ENCODE measurements at regions not wholly inside any gene's neighbourhood (a gene's known extent, or its start where the extent isn't known, plus 50 kb on each side); places are given as distances from the start of the nearest gene placed in this dataset.
"Not testable (repeated sequence)": the region's sequence is repeated elsewhere in the genome, so short reads cannot be mapped to it uniquely, and the experiment has no call there.

GRCh38 chr15:36185845-36186244, 393.6 kb upstream of the CDIN1 start:
- Histone ChIP-seq H3K27me3 (no peaks in the 10 kb centered on the region), H3K4me1 (no peaks in the 10 kb centered on the region), H3K9me3 (no peaks in the 10 kb centered on the region), H3K36me3 (no peaks in the 10 kb centered on the region), H3K27ac (no peak overlapping the region), H3K4me3 (no peak overlapping the region)
- intact Hi-C loops (cut with DNase I; ENCODE audit: low total_unique reads): no loop called here
- no peak for DNase-seq
- TF ChIP-seq POLR2AphosphoS5 (IDR thresholded peaks at IDR 0.05): no peak
- no peak for TF ChIP-seq EP300 (IDR thresholded peaks at IDR 0.05)
- TF ChIP-seq POLR2A (IDR thresholded peaks at IDR 0.05): no peak
- no peak for TF ChIP-seq CTCF (IDR thresholded peaks at IDR 0.05)

GRCh38 chr15:36186376-36186775, 393.1 kb upstream of the CDIN1 start:
- no peaks in the 10 kb centered on the region for H3K27me3 ChIP-seq
- H3K4me3 ChIP-seq: no peak overlapping the region
- no peaks in the 10 kb centered on the region for H3K36me3 ChIP-seq
- no peaks in the 10 kb centered on the region for H3K9me3 ChIP-seq
- H3K27ac ChIP-seq: no peak overlapping the region
- TF ChIP-seq POLR2A (IDR thresholded peaks at IDR 0.05) (no peak), CTCF (IDR thresholded peaks at IDR 0.05) (no peak), EP300 (IDR thresholded peaks at IDR 0.05) (no peak), POLR2AphosphoS5 (IDR thresholded peaks at IDR 0.05) (no peak)
- H3K4me1 ChIP-seq: no peaks in the 10 kb centered on the region
- 83 to 88% (median 85%) methylated on average over 1 of the region's 1 CpG for WGBS, 5 donors
- intact Hi-C loops (cut with DNase I; ENCODE audit: low total_unique reads): no loop called here
- no peak for DNase-seq

GRCh38 chr15:36191459-36191858, 388.0 kb upstream of the CDIN1 start:
- intact Hi-C loops (cut with DNase I; ENCODE audit: low total_unique reads): no loop called here
- no peaks in the 10 kb centered on the region for H3K9me3 ChIP-seq
- TF ChIP-seq CTCF (IDR thresholded peaks at IDR 0.05) (no peak), POLR2AphosphoS5 (IDR thresholded peaks at IDR 0.05) (no peak), POLR2A (IDR thresholded peaks at IDR 0.05) (no peak), EP300 (IDR thresholded peaks at IDR 0.05) (no peak)

GRCh38 chr15:36195361-36196007, 383.9 kb upstream of the CDIN1 start:
- H3K27ac ChIP-seq; DNase-seq; H3K4me1 ChIP-seq; H3K27me3 ChIP-seq; intact Hi-C loops (cut with DNase I; ENCODE audit: low total_unique reads); H3K4me3 ChIP-seq; H3K36me3 ChIP-seq; H3K9me3 ChIP-seq: not testable (repeated sequence)
- 92 to 97% (median 93%) methylated on average over 21 to 30 of the region's 30 CpGs for WGBS, 5 donors

More at GRCh38 chr15:36191459-36191858, 388.0 kb upstream of the CDIN1 start:
- Histone ChIP-seq H3K27me3 (no peaks in the 10 kb centered on the region), H3K27ac (no peak overlapping the region), H3K36me3 (no peaks in the 10 kb centered on the region), H3K4me1 (no peaks in the 10 kb centered on the region), H3K4me3 (no peak overlapping the region)
- no peak for DNase-seq

GRCh38 chr15:36208868-36209582, 370.4 kb upstream of the CDIN1 start:
- Histone ChIP-seq H3K36me3 (no peaks in the 10 kb centered on the region), H3K4me1 (no peaks in the 10 kb centered on the region), H3K27ac (no peak overlapping the region), H3K4me3 (no peak overlapping the region), H3K9me3 (no peaks in the 10 kb centered on the region), H3K27me3 (no peaks in the 10 kb centered on the region)
- WGBS, 5 donors: 33 to 51% (median 40%) methylated on average over 3 of the region's 3 CpGs
- TF ChIP-seq POLR2AphosphoS5 (IDR thresholded peaks at IDR 0.05) (no peak), EP300 (IDR thresholded peaks at IDR 0.05) (no peak), POLR2A (IDR thresholded peaks at IDR 0.05) (no peak), CTCF (IDR thresholded peaks at IDR 0.05) (no peak)
- DNase-seq: peak in 1 of 2 donors; percentile 5
- intact Hi-C loops (cut with DNase I; ENCODE audit: low total_unique reads): no loop called here
